NCI-H446 (cell line): ENCODE measurements at regions not wholly inside any gene's neighbourhood (a gene's known extent, or its start where the extent isn't known, plus 50 kb on each side); places are given as distances from the start of the nearest gene placed in this dataset.

Experiments
- DNase-seq, 2 experiments: peaks; one replicate each; lab custom pipeline; 2025; lab: John Stamatoyannopoulos, UW

DNA sequence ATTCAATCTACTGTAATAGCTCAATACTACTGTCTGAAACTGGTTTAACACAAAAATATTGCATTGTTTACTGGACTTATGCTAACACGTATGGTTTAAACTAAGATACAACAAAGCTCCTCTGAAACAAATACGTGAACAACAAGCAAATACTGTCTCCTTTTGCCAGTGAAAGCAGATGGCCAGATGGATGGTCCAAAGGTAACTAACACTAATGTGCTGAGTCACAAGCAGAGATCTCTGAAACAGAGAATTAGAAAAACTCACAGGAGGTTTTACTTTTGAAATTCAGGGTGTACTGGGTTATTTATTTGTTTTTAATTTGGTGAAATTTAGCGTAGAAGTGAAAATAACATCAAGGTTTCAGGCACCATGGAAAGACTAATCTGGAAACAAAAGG, 124.3 kb upstream of the SOX4 start:
- DNase-seq: peak in 1 of 2 experiments; percentile 40

DNA sequence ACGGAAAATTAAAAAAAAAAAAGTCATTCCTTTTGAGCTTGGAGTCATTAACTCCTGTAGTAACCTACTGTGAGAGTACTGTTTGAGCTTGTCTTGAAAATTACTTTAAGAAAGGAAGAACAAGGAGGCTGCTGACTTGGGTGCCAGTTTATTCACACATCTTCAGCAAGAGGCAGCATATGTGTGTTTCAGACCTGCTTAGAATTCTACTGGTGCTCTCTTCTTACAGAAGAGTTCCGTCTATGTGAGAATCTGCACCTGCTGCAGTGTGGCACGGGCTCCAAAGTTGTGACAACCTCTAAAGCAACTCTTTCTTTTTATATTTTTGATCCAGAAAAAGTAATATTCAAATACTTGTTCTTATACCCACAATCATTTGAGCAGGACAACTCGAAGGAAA, 117.4 kb upstream of the SOX4 start:
- no peak for DNase-seq

DNA sequence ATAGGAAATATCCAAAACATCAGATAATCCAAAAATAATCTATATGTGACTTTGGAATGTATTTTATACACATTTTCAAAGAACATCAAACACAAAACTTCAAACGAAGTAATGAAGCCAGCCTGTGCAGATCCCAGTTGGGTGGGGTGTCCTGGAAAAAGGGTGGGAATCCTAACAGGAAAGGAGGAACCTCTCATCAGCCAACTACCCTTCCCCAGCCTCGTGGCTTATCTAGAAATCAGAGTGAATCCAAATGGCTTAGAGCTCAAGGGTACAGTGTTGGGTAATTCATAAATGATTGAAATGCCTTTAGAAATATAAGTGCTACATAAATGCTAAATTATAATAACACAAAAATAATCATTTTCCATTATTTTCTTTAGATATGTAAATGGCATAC, 115.1 kb upstream of the SOX4 start:
- DNase-seq: no peak

DNA sequence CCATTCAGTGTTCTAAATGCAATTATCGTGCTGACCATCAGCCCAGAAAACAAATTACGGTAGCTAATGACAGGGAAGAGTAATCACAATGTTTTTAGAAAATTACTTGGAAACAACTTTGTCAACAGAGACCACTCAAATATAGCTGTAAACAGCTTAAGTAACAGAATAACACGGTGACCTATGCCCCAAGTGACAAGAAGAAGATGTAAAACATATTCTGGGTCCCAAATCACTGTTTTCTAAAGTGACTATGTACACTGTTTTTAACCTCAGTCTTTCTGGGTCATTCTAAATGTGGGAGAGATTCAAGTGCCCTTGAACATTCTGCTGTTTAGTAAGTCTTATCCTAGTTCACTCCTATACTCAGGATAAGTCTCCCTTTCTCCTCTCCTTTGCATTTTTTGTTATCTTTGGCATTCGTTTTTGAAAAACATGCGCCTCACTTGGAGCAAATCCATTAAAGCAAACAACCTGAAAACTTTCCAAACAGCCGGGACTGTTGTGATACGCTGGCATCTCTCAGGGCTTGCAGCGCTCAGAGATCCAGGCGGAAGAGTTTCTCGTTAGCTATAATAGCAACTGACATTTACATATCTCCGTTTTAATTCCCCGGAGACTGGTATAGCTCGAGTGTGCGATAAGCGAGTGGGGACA, 114.5 kb upstream of the SOX4 start:
- peak; percentile 63 to 77 for DNase-seq

DNA sequence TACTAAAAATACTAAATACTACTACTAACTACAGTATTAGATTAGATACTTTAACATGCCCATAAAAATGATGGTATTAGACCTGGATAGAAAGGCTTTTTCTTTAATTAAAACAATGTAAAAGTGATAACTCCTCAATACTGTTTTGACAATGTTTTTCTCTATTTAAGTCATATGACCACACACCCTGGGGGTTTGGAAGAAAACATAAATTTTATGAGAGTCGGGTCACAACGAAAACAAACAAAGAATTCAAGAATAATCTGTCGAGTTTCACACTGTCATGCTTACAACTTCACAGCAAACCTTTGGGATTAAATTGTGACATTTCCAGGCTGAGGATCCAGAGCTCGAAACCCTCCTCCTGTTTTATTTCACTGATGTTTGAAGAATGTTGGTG, 107.4 kb upstream of the SOX4 start:
- no peak for DNase-seq

DNA sequence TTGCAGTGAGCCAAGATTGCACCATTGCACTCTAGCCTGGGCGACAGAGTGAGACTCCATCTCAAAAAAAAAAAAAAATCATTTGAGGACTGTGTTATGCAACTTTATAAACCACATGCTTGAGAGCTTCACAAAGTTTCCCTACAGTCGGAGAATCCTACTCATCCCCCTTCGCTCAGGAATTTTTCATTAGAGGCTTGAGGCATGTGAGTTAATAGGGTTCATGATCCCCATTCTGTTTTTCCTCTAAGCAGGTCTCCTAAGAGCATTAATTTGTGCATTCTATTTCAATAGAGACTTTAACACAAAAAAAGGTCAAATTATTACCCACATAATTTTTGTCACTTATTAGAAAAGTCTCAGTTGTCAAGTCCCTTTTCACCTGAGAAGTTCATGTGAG, 103.7 kb upstream of the SOX4 start:
- DNase-seq: no peak

DNA sequence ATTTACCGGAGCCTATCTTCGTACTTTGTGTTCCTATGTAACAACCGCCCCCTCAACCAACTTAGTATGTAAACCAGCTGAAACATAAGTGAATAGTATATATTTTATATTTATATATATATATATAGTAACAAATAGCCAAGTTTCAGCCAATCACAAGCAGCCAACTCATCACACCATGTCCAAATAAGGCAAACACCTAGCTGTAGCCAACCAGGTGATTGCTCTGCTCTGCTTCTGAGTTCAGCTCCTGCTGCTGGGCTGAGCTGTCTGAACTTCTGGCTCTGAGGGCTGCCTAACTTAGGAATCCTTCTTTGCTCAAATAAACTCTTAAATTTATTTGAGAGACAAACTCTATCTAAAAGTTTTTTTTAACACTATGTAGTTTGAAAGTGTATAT, 101.6 kb upstream of the SOX4 start:
- DNase-seq: no peak

DNA sequence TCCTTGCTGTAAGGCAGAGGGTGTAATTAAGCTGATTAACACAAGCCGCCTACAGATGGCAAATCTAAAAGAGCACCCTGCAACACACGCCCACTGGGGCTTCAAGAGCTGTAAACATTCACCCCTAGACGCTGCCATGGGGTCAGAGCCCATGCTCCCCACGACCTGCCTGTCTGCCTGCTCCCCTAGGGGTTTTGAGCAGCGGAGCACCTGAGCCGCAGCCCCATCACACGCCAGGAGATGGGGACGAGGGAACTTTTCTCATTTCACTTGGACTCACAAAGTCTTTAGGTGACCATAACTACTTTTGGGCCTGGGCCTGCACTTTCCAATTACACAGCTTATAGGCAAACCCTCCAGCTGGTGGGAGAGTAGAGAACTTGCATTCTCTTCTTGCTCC, 99.0 kb upstream of the SOX4 start:
- no peak for DNase-seq

DNA sequence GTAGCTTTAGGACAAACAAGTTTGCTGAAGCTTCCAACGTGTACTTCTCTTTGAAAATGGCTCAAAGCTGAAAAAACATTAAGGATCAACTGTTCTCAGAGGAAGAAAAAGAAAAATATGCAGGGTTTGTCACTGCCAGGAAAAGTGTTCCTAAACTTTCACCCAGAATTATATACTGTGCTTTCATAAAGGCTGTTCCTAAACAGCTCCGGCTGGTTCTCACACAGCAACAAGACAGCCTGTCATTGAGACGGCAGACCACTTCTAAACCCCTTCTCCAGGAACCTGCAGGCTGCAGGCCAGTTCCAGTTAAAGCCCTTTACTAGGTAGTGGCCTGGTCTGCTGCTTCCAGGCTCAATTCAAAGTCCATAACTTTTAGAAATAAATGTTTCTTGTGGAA, 97.4 kb upstream of the SOX4 start:
- DNase-seq: no peak

DNA sequence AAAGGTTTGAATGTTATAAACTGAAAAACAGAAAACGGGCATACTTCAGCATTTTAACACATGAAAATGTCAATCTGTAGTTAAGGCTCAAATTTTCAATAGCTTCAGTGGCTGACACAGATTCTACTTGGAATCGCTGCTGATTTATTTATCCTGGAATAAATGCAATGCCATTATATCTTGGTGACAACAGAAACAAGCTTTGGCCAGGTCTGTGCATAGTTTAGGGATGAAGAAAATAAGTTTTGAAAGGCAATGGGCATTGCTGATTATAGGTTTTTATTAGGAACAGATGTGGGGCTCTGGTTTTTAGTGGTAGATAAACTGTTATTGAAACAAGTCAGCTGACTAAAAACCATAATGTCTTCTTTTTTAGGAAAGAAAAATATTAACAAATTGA, 96.8 kb upstream of the SOX4 start:
- no peak for DNase-seq

DNA sequence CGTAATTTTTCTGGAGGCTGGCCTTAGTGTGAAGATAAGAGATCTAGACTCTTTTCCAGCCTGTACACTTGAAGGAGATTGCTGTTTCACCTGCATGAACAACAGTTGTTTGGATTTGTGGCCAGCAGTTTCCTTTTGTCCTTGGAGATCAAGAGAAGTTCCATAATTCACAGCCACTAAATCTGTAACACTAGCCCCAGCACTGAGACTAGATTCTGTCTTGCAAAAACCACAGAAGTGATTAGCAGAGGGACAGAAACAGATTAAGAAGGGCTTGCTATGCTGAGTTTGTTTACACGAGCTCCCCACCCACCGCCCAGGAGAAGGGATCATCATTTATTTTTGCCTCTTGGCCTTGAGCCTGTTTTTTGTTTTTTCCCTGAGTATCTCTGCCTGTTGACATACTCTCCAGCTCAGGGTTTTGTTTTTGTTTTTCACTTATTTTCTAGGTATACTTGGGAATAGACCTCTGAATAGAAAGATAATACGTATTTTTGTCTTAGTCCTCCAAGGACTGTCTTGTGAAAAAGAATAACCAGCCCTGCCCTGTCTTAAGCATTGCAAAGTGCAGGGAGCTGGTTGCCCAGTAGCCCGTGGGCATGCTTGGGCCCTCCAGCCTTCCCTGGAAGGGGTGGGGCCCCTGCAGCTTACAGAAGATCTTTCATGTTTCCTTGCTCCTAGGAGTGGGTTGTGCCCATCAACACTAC, 93.1 kb upstream of the SOX4 start:
- DNase-seq: no peak

DNA sequence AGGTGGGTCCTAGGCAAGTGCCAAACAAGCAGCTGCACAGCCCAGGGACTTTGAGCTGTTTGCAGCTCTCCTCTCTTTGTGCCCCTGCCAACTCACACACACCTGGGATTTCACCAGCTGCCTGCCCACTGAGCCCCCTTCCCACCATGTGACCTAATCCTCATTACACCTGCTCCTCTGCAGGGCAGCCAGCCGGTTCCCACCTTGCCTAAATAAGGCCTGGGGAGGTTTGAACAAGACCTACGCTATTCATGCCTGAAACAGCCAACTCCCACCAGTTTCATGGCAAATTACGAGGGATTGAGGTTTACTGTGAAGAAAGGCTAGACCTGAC, 92.6 kb upstream of the SOX4 start:
- DNase-seq: no peak

DNA sequence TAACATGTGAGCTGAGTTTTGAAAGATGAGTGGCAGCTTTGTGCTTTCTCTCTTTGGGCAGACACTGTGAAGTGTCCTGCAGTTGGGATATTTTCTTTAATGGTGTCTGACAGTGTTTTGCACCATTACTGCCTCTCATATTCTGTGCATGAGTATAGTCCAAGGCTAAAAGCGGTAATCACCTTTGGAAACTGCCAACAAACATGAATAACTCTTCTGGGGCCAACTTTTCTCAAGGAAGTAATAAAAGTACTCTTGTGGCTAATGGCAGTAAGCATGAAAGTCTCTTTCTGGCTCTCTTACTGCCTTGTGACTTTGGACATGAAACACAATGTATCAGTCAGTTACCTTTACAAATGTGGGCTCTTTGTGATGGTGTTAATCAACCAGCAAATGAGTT, 91.7 kb upstream of the SOX4 start:
- no peak for DNase-seq

DNA sequence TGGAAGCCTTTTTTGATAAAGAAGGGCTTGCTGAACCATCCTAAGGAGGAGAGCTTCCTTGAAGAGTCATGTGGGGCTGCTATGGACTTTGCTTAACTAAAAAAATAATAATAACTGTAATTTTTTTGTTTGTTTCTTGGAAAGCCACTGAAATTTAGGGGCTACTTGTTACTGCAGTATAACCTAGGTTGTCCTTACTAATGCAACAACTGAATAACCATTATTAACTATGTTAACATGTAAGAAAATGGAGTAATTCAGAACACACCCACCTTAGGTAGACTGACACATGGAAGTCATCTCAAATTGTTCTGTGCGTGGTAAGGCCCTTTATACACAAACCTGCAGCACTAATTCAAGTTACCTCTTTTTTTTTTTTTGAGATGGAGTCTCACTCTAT, 90.9 kb upstream of the SOX4 start:
- DNase-seq: no peak

DNA sequence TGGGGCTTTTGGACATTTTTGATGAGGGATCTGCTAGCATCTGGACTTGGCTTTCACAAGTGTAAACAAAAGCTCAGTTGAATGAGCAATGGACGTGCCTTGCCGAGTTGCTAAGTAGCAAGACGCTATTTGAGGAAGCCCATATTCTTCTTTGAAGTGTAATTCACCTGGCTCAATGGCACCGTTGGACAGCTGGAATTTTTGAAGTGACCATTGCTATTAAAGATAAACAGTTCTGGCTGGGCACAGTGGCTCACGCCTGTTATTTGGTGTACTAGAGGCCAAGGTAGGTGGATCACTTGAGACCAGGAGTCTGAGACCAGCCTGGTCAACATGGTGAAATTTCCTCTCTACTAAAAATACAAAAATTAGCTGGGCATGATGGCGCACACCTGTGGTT, 88.8 kb upstream of the SOX4 start:
- DNase-seq: no peak

DNA sequence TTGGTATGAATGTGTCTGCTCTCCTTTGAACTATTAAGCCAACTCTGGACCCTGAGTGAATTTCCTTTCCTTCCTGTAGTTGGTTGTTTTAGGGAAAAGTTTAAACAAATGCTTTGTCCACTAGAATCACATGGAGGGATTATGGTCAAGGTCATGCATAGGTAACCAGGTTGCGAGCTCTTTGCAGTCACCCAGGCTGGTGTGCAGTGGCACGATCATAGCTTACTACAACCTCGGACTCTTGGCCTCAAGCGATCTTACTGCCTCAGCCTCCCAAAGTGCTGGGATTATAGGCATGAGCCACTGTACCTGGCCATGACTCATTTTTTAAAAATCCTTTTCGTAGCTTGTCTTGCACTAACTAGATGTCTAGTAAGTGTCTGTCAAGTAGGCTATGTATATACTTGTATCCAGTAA, 88.0 kb upstream of the SOX4 start:
- DNase-seq: no peak

DNA sequence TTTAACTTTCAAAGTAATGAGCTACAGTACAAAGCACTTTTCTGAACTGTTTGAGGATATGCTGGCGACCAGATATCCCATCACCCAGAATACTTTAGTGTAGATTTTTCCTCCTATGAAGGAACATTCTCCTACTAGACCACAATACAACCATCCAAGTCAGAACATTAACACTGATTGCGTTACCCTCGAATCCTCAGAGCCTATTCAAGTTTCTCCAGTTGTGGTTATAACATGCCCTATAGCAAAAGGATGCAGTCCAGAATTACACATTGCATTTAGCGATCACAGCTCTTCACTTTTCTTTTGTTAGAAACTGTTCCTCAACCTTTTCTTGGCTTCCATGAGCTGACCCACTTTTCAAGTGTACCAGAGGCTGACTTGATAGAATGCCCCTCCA, 87.4 kb upstream of the SOX4 start:
- DNase-seq: no peak

DNA sequence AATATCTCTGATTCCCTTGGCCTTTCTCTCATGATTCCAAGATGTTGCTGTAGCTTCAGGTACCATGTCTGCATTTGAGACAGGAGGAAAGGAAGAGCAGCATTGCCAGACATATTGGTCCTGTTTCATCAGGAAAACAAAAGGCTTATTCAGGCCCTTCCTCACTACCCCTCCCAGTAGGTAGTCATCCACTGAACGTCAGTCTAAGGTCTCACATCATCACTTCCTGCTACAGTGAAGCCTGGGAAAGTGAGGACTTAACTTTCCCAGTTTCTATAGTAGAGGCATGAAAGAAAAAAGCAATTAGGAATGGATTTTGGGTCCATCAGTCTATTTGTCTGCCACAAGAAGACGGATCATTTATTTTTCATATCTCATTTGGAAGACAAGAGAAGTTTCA, 85.7 kb upstream of the SOX4 start:
- no peak for DNase-seq

DNA sequence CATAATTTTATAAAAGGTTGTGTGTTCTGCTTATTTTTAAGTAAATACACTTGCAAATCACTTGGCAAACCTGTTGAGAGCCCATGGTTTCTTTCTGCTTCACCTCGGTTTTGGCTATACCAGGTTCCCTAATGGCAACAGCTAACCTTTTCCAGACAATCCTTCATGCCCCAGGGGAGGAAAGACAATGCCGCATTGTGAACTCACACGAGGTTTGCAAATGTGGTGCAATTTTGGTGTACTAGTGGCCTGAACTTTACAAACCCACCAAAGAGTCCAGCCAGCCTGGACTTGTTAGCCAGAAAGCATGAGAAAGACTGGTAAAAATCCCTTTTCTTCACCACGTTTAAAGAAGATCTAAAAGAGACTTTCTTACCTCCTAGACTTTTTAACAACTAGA, 84.8 kb upstream of the SOX4 start:
- no peak for DNase-seq

DNA sequence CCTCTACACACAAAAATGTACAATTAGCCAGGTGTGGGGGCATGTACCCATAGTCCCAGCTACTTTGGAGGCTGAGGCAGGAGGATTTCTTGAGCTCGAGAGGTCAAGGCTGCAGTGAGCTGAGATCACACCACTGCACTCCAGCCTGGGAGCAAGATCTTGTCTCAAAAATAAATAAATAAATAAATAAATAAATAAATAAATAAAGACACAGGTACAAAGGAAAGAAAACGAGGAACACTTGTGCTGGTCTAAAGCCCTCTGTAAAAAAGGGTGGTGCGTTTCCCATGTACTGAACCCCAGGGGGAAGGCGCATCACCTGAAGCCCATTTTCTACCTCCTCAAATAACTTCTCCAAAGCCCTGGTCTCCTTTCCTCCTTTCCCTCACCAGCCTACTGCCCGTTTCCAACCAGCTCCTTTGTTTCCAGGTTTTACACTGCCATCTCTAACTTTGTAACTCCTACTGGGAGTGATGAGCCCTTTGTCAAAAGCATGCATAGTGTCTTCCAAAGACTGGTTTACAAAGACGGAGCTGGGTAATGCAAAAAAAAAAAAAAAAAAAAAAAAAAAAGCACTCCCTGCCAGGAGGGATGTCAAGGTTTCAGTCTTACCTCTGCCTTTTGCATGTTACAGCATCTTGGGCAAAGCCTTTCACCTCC, 81.5 kb upstream of the SOX4 start:
- no peak for DNase-seq

DNA sequence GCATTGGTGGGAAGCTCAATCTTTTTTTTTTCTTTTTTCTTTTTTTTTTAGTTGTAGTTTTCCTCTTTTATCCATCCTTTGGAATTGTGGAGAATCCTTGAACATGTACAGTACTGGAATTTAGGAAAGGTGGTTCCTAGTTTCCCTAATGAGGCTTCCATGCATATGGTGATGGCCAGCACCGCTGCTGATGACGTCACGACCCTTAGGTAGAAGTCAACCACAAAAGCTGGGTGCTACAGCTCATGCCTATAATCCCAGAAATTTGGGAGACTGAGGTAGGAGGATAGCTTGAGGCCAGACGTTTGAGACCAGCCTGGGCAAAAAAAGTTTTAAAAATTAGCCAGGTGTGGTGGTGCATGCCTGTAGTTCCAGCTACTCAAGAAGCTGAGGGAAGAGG, 79.3 kb upstream of the SOX4 start:
- DNase-seq: no peak

DNA sequence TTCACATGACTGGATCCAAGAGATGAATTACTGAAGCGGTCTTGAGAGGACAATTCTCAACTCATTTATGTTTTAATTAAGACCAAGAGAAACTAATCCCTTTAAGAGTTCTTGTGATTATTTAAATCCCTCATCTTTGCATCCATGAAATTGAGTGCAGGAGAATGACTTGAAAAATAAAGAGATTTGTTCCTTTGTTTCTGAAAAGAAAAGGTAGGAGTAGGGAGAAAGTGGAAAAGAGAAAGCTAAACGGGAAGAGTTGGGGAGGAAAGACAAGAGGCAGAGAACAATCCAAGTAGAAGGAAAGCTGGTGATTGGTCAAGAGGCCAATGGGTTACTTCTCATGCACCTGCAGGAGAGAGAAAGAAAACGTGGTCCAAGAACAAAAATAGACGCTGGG, 75.2 kb upstream of the SOX4 start:
- DNase-seq: no peak

DNA sequence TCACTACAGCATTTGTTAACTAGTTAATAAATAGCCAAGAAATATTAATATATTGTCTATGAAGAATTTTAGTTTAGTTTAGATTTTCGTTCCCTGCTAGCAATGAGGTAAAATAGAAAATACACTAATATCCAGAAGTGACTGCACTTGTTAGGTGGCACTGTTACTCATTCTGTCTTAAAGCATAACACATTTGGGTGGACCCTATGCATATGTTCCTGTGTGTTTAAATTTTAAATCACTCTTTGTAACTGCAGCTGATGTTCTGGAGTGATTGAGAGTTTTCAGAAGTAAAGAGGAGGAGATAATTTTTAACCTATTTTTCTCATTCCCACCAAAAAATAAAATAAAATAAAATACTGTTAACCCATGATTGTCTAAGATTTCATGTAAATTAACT, 73.9 kb upstream of the SOX4 start:
- no peak for DNase-seq

DNA sequence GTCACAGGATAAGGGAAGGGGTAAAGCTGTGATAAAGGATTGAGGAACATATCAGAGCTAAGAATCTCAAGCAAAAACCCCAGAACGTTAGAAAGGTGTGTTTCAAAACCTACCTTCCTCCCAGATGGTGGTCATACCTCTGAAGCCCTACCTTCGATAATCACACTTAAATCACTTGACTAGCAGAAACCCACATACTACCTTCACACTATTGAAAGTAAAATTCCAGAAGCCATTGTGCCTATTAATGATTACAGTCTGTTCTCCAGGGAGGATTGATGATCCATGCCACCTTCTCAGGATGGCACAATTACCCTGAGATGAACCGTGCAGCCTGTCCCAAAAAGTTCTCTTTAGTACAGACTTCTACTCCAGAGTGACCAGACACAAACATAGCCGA, 72.3 kb upstream of the SOX4 start:
- no peak for DNase-seq
